ENCODE measurements at regions not wholly inside any gene's neighbourhood (a gene's known extent, or its start where the extent isn't known, plus 50 kb on each side); places are given as distances from the start of the nearest gene placed in this dataset.

- Histone ChIP-seq H2AFZ (replicated peaks; ENCODE audit: low read length, poor library complexity) (no peak overlapping the region), H3K9me3 (ENCODE audit: control insufficient read depth, insufficient read depth, low read length) (no peaks in the 10 kb centered on the region), H3K9me1 (ENCODE audit: insufficient read depth, low read length) (no peaks in the 10 kb centered on the region; the same call in 1 of the 2 replicates), H3K4me3 (ENCODE audit: insufficient read depth, low read depth, low read length) (no peak overlapping the region), H2BK5ac (ENCODE audit: low read depth, low read length, poor library complexity, severe bottlenecking) (no peak overlapping the region), H3K79me1 (ENCODE audit: low read depth in 1 of 2, low read length in 2 of 2) (no peaks in the 10 kb centered on the region), H2AK5ac (ENCODE audit: low read depth, low read length) (peak overlapping the region; percentile 45; the same call in 1 of the 2 replicates), H2BK20ac (ENCODE audit: low read depth, low read length) (no peak overlapping the region), H4K20me1 (ENCODE audit: insufficient read depth, low read length) (no peaks in the 10 kb centered on the region), H3K56ac (ENCODE audit: extremely low read depth, insufficient read depth, low read length) (no peak overlapping the region), H4K5ac (ENCODE audit: low read depth, low read length) (no peak overlapping the region), H3K4ac (ENCODE audit: low read depth, low read length) (no peak overlapping the region), H2BK15ac (ENCODE audit: low read depth, low read length) (no peak overlapping the region), H3K27me3 (ENCODE audit: control insufficient read depth, insufficient read depth, low read length) (no peaks in the 10 kb centered on the region), H3K18ac (ENCODE audit: low read depth, low read length) (no peak overlapping the region), H3K23ac (ENCODE audit: low read depth, low read length) (no peak overlapping the region), H3K4me2 (ENCODE audit: low read depth, low read length) (no peak overlapping the region), H4K8ac (ENCODE audit: low read depth in 2 of 2, low read length in 2 of 2) (no peak overlapping the region), H3K9ac (ENCODE audit: low read depth, low read length) (no peak overlapping the region), H4K91ac (ENCODE audit: insufficient read depth, low read depth, low read length) (no peak overlapping the region), H3K4me1 (ENCODE audit: control insufficient read depth, insufficient read depth, low read length) (peaks cover 4% of the 10 kb centered on the region), H3K14ac (replicated peaks; ENCODE audit: low read depth, low read length) (no peak overlapping the region), H2BK120ac (ENCODE audit: low read depth, low read length) (no peak overlapping the region), H3K27ac (ENCODE audit: insufficient read depth, low read length) (no peak overlapping the region), H2AK9ac (replicated peaks; ENCODE audit: low read depth, low read length, poor library complexity) (no peak overlapping the region), H3K36me3 (ENCODE audit: control insufficient read depth, insufficient read depth, low read length) (no peaks in the 10 kb centered on the region)
- ChIA-PET CTCF (no interaction called here), POLR2A (ENCODE audit: unreplicated experiment) (interaction anchor here (0.6 kb wide), 1 partner anchor 72 kb away, joined by 3 read pairs; the partner anchor contains the start of gene CCN2)
- intact Hi-C loops (cut with micrococcal nuclease), result no loop called here
- DNase-seq, result no peak
- dilution Hi-C loops (cut with HindIII; ENCODE audit: low sequenced_read_pairs, unreplicated experiment), result no loop called here
- no peak for ATAC-seq (ENCODE audit: low read depth)
- no TSS peak for BruUV-seq (replicated peaks)
- TF ChIP-seq RFX5 (IDR thresholded peaks at IDR 0.05; ENCODE audit: low read depth, low read length), result no peak
- no peak for TF ChIP-seq USF2 (IDR thresholded peaks at IDR 0.05; ENCODE audit: low read depth, low read length)
- TF ChIP-seq CHD1 (IDR thresholded peaks at IDR 0.05; ENCODE audit: low read depth, low read length), result no peak
- 0 out of 2 replicates have a peak, but pooled peaks have one; percentile 9 for TF ChIP-seq CTCF (conservative IDR thresholded peaks at IDR 0.05; ENCODE audit: low read depth, low read length)
- no peak for TF ChIP-seq CEBPB (IDR thresholded peaks at IDR 0.05; ENCODE audit: low read depth, low read length)
- WGBS, 2 experiments (ENCODE audit: extremely low coverage in 2 of 2, insufficient read length in 1 of 2), result no CpG with 5 or more reads among the region's 5 CpGs
- in situ Hi-C loops (cut with MboI; ENCODE audit: low sequenced_read_pairs), result no loop called here
Observed at GRCh38 chr6:132023490-132023889, 72.3 kb upstream of the CCN2 start.

Measured in IMR-90 (cell line).